GM12873 (cell line): ENCODE measurements at regions not wholly inside any gene's neighbourhood (a gene's known extent, or its start where the extent isn't known, plus 50 kb on each side); places are given as distances from the start of the nearest gene placed in this dataset.

Source experiments
- TF ChIP-seq, protein P1 (sequence below): IDR thresholded peaks from 2 replicates; pipeline ENCODE4 v1.5.1; 2012; ENCODE audit warnings: low read depth, mild to moderate bottlenecking, moderate library complexity, low read length, control low read depth; ENCODE audit not compliant: insufficient read depth; ENCODE audit errors: missing control alignments

- TF ChIP-seq, protein P1, sequence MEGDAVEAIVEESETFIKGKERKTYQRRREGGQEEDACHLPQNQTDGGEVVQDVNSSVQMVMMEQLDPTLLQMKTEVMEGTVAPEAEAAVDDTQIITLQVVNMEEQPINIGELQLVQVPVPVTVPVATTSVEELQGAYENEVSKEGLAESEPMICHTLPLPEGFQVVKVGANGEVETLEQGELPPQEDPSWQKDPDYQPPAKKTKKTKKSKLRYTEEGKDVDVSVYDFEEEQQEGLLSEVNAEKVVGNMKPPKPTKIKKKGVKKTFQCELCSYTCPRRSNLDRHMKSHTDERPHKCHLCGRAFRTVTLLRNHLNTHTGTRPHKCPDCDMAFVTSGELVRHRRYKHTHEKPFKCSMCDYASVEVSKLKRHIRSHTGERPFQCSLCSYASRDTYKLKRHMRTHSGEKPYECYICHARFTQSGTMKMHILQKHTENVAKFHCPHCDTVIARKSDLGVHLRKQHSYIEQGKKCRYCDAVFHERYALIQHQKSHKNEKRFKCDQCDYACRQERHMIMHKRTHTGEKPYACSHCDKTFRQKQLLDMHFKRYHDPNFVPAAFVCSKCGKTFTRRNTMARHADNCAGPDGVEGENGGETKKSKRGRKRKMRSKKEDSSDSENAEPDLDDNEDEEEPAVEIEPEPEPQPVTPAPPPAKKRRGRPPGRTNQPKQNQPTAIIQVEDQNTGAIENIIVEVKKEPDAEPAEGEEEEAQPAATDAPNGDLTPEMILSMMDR: no peak
These were observed 394.0 kb downstream of the REEP3 start for GRCh38 chr10:63915240-63915639.

- TF ChIP-seq, protein P1: no peak
These were observed 396.2 kb downstream of the REEP3 start for GRCh38 chr10:63917363-63917762.

DNA sequence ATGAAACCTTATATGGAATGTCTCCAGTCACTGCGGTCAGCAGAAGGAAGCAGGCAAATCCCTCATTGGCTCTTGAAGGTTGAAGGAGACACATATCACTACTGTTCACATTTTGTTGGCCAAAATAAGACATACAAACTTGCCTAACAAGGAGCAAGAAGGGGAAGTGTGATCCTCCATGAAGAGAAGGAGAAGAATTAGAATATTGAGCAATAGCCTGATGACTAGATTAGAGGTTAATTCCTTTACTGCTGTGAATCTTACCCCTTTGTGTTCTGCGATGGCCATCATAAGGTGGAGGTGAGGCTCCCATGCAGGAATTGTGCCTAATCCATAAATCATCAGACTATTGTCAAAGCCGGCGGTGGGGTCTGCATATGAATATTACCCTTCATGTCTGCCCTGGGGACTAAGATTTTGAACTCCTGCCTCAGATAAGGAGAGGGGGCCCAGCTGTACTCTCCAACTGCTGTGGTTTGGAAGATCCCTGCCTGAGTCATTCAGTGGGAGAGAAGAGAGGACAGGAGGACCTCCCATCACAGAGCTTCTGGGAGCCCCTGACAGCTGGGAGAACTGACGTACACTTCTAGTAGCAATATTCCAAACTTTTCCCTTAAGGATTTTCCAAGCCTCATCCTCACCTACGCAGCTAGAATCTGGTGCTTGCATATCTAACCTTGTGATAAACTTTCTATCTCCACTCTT lies 398.5 kb downstream of the REEP3 start:
- TF ChIP-seq, protein P1: no peak

DNA sequence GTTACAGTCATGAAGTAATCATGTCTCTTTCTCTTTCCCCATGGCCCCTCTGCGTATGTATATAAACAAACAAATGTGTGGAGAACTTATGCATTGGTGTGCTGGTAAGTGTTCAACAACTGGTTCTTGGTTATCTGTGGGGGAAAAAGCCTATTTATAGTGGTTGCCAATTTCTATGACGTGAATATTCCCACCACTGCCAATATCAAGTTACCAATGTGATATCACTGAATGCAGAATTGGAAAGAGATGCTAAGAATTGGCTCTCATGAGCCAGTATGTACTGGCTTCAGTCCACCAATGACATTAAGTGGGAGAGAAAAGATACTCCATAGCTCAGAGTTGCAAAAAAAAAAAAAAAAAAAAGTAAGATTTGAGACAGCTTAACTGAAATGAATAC lies 399.7 kb downstream of the REEP3 start:
- TF ChIP-seq, protein P1: no peak

GRCh38 chr10:63921908-63922467 lies 400.8 kb downstream of the REEP3 start:
- TF ChIP-seq, protein P1: no peak

DNA sequence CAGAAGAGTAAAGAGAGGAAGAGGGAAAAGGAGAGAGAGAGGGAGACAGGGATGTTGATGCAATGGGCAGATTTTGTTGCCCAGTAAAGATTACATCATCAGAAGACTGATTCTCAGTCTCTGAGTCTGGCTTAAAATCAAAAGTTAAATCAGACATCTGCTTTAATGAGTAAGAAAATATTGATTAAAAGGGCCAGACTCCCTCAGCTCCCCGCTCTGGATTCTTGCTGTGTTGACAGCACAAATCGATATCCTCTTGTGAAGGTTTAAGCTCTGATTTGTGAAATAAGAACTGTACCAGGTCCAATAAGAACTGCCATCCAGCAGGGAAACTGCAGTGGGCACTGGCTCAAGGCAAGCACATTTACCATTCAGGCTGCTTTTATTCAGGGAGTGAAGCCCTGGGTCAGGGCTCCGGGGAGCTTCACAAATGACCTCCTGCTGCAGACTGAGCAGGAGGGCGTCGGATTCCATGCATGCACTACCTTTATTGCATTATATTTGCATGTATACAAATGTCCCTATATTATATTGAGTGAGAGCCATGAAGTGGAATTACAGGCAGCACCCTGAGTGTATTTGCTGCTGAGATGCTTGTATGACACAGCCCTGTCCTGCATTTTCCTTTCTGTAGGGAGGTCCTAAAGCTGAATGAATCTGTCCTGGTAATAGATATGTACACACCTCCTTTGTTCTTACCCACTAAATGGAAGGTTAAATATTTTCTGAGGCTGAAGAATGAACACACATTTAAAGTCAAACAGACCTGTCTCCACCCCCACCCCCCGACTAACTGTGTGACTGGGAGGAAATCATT lies 401.5 kb downstream of the REEP3 start:
- TF ChIP-seq, protein P1: no peak

GRCh38 chr10:63929831-63930467 lies 408.7 kb downstream of the REEP3 start:
- TF ChIP-seq, protein P1: no peak
